Cardiac fibroblast (primary cell): ENCODE measurements at regions not wholly inside any gene's neighbourhood (a gene's known extent, or its start where the extent isn't known, plus 50 kb on each side); places are given as distances from the start of the nearest gene placed in this dataset.

ENCODE experiments used
- DNase-seq, 2 donors: peaks; one replicate each; pipeline versions ENCODE4 v3.0.0 to v3.0.0-alpha.2; 2010; ENCODE audit warnings: low read depth in 2 of 2
- H3K4me3 ChIP-seq, 2 donors: replicated peaks in 1 of 2; 1 replicate in 1 of 2; 2 replicates in 1 of 2; pipeline ENCODE4 v1.5.1; 2011; ENCODE audit warnings: low read depth in 2 of 2, low read length in 2 of 2, mild to moderate bottlenecking in 2 of 2, moderate library complexity in 1 of 2
- CTCF ChIP-seq: IDR thresholded peaks from one replicate; pipeline ENCODE4 v1.5.1; 2011; ENCODE audit warnings: low read depth, mild to moderate bottlenecking, low read length, inconsistent platforms

GRCh38 chr10:105864854-105865253, 1223.8 kb downstream of the SORCS3 start:
- DNase-seq: no peak
- H3K4me3 ChIP-seq: no peak overlapping the region
- TF ChIP-seq CTCF: no peak

- no peak for TF ChIP-seq CTCF
- H3K4me3 ChIP-seq: no peak overlapping the region
- no peak for DNase-seq
Observed at GRCh38 chr10:105857268-105858264, 1216.5 kb downstream of the SORCS3 start.

GRCh38 chr10:105855791-105856190, 1214.7 kb downstream of the SORCS3 start:
- no peak overlapping the region for H3K4me3 ChIP-seq
- no peak for TF ChIP-seq CTCF
- DNase-seq: no peak

GRCh38 chr10:105844676-105845570, 1203.8 kb downstream of the SORCS3 start:
- DNase-seq: no peak
- H3K4me3 ChIP-seq: no peak overlapping the region
- TF ChIP-seq CTCF: no peak

- no peak for DNase-seq
- no peak overlapping the region for H3K4me3 ChIP-seq
- no peak for TF ChIP-seq CTCF
Observed at GRCh38 chr10:105844241-105844640, 1203.2 kb downstream of the SORCS3 start.

DNA sequence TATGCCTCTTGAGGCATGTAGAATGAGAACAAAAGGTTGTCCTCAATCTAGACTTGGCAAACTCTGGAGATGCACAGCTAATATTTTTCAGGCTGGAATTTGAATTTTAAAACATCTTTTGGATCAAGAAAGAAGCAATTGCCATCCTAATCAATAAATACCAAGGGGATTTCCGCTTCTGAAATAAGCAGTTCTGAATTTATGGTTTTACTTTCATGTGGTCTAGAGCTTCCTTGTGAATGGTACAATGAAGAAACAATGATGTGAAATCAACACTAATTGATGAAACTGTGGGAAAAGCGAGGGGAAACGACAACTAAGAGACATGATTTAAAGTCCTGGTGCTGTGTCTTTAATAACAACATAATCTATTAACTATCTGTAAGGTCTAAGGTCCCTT, 1202.7 kb downstream of the SORCS3 start:
- DNase-seq: no peak
- TF ChIP-seq CTCF: no peak
- H3K4me3 ChIP-seq: no peak overlapping the region
